HepG2 (cell line): ENCODE measurements at regions not wholly inside any gene's neighbourhood (a gene's known extent, or its start where the extent isn't known, plus 50 kb on each side); places are given as distances from the start of the nearest gene placed in this dataset.

Experiments
- BCL3 ChIP-seq: sonication (generic); formaldehyde crosslinking; IDR thresholded peaks from 2 replicates; pipeline ENCODE4 v1.5.1; 2020; ENCODE audit warnings: mild to moderate bottlenecking, missing genetic modification reagents, moderate library complexity
- EP300 ChIP-seq, 3 experiments: sonication (generic) in 1 of 3; formaldehyde crosslinking in 1 of 3; IDR thresholded peaks; 2 replicates each; pipeline versions ENCODE4 v1.5.1 to v1.6.1; 2011 to 2020; ENCODE audit warnings: low read depth in 2 of 3, low read length in 2 of 3, borderline replicate concordance in 1 of 3, improper control_type of control experiment in 1 of 3, mild to moderate bottlenecking in 1 of 3, missing genetic modification reagents in 1 of 3, moderate library complexity in 1 of 3
- KDM6A ChIP-seq: IDR thresholded peaks from 2 replicates; pipeline ENCODE4 v1.6.1; 2016; ENCODE audit warnings: low read depth
- LRRFIP1 ChIP-seq: sonication (generic); formaldehyde crosslinking; conservative IDR thresholded peaks from 2 replicates; pipeline ENCODE4 v1.4.0; 2020; ENCODE audit warnings: missing genetic modification reagents
- RXRA ChIP-seq: sonication (generic); formaldehyde crosslinking; IDR thresholded peaks from 2 replicates; pipeline ENCODE4 v1.5.1; 2020; ENCODE audit warnings: missing genetic modification reagents
- ZMYM4 ChIP-seq: sonication (generic); formaldehyde crosslinking; IDR thresholded peaks from 2 replicates; pipeline ENCODE4 v1.8.1; 2023; ENCODE audit warnings: mild to moderate bottlenecking, missing genetic modification reagents
- ZNF512 ChIP-seq: sonication (generic); formaldehyde crosslinking; IDR thresholded peaks from 2 replicates; pipeline ENCODE4 v1.4.0; 2020; ENCODE audit warnings: mild to moderate bottlenecking, missing genetic modification reagents

- no peak for TF ChIP-seq RXRA (CRISPR knock-in tag)
- no peak for TF ChIP-seq EP300 (IDR thresholded peaks at IDR 0.05; ENCODE audit: low read depth in 2 of 2, low read length in 2 of 2)
- TF ChIP-seq EP300 (CRISPR knock-in tag; IDR thresholded peaks at IDR 0.05; ENCODE audit: borderline replicate concordance): no peak
- TF ChIP-seq KDM6A (CRISPR knock-in tag): no peak
- no peak for TF ChIP-seq BCL3 (CRISPR knock-in tag)
- no peak for TF ChIP-seq LRRFIP1 (CRISPR knock-in tag)
- no peak for TF ChIP-seq ZMYM4 (CRISPR knock-in tag)
- TF ChIP-seq ZNF512 (CRISPR knock-in tag): no peak
Observed at GRCh38 chr2:147600646-147601045, 244.2 kb upstream of the ACVR2A start.
